Hepatocyte (in vitro differentiated cells): ENCODE measurements at regions not wholly inside any gene's neighbourhood (a gene's known extent, or its start where the extent isn't known, plus 50 kb on each side); places are given as distances from the start of the nearest gene placed in this dataset.

ENCODE experiments used
- CTCF ChIP-seq: fragments of 200-600 bp; sonication (generic); IDR thresholded peaks from 2 replicates; pipeline ENCODE4 v1.5.1; 2016; ENCODE audit warnings: antibody characterized with exemption, mild to moderate bottlenecking; ENCODE audit not compliant: poor library complexity
- EZH2 ChIP-seq: fragments of 200-600 bp; sonication (generic); IDR thresholded peaks from 2 replicates; pipeline ENCODE4 v1.6.1; 2016; ENCODE audit warnings: antibody characterized with exemption, mild to moderate bottlenecking, borderline replicate concordance

GRCh38 chr11:128407962-128408361 is 179.4 kb downstream of the ETS1 start:
- no peak for TF ChIP-seq CTCF
- TF ChIP-seq EZH2: no peak
